ENCODE measurements at regions not wholly inside any gene's neighbourhood (a gene's known extent, or its start where the extent isn't known, plus 50 kb on each side); places are given as distances from the start of the nearest gene placed in this dataset.

DNA sequence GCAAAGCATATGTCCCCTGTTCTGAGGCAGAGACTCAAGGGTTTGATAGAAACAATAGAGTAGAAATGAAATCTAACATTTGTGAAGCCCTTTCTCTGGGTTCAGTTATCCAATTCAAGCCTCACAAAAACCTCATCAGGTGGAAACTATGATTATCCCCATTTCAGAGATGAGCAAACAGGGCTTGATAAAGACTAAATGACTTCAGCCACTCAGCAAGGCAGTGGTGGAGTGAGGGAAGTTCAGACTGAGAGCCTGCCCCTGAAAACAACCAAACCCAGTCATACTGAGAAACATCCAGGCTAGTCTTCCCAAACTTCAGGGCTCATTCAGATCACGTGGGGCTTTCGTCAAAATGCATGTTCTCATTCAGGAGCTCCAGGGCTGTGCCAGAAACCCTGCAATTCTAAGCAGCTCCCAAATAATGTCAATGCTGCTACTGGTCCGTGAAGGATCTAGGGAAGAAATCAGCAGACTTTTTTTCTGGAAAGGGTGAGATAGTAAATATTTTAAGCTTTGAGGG is 109.6 kb upstream of the KIT start:
- DNase-seq: no peak

DNA sequence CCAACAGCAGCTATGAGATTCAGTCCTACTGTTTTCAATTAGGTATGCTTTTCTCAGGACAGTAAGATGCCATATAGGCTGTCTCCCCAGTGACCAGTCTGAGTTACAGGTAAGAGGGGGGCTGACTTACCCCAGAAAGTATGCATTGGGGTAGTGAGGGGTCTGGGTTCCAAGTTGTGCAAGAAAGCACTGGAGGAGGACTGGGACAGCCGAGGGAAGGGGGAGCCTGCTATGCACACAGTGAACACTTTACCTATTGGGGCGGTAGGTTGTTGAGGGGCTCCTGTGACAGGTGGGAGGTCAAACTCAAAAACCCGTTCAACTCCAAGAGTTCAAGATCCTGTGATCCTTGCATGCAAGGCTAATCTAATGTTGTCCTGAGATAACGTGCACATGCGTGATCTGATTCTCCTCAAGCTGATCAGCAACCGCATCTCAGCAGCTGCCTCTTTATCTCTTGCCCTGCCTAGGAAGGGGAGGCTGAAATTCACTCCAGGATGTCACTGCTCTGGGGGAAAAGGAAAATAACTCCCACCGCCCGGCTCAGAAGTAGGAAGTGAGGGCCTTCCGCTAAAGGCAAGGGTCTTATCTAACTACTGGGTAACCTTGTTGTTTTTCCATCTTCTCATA is 108.8 kb upstream of the KIT start:
- DNase-seq: no peak

DNA sequence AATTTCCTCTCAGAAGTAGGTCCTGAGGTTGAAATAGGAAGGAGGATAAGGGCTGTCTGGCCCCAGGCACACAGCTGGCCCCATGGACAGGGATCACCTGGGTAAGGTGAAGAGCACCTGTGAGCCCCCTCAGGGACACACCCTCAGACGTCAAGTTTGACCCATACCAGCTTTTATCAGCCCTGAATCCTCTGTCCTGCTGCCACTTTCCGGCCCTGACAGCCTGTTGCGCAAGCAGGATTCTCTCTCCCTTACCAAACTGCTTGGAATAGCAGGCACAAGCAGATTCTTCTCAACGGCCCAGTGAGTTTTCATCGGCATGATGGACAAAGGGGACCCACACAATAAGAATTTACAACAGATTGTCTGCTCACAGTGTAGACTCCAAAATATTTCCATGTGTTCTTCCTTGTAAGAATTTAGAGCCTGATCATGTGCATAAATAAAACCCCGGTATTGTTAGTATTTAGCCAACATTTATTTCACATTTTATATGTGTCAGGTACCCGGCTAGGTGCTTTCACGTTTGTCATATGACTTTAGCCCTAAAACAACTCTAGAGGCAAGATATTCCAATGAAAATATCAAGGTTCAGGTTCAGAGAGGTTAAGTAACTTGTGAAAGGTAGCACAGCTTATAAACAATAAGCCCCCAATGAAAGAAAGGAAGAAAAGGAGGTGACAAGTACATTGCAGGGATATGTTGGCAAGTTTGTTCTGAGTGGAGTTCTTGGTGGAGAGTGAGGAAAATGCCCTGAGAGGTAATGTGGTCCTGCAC is 107.2 kb upstream of the KIT start:
- DNase-seq: no peak

DNA sequence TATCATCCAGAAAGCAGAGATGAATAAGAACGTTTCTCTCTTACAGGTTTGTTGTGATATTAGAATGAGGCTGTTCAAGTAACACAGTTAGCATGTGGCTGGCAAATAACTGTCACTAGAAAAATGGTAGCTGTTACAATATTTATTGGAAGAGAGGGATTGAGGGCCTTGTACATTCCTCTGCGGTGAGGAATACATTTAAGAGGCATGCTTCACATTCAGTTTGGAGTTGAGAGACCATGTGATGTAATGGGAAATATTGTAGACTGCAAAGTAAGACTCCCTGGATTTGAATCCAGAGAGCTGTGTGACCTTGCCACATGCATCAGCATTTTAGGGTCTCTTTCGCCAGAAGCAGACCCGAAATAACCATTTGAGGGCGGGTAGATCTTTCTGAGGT is 104.8 kb upstream of the KIT start:
- DNase-seq: no peak

DNA sequence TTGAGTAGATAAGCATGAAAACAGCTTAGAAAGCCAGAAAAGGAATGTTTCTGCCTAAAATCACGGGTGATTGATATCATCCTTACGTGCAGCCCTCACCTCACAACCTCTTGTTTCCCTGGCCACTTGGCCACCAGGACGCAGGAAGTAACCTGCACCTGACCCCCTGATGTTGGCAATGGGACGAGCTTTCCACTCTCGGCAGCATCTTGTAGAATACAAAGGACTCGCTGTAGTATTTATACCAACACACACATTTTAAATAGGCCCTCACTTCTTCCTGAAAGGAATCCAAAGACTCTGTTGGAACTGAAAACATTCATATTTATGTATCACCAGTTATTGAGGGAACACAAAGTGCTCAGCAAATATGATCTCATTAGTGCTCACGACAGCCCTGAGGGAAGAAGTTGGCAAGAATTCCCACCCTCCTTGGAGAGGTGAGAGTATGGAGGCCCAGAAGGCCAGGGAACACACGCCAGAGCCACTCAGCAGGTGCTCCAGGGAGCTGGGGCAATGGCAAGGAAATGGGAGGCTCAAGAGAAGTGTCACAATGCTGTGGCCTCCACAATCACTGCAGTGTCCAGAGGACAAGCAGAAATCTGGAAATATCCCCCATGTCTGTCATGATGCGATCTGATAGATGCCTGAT is 103.3 kb upstream of the KIT start:
- no peak for DNase-seq

DNA sequence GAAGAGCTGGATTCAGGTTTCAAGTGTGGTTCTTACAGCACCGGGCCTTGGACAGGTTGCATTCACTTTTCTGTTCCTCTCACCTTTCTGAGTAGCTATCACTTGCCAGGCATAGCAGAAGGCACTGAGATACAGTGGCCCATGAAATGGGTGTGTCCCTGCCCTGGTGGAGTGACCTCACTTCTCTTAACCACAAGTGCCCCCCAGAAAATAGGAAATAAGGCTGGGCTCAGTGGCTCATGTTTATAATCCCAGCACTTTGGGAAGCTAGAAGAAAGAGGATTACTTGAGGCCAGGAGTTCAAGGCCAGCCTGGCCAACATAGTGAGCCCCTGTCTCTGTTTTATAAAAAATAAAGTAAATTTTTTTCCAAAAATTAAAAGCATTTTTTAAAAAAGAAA is 101.7 kb upstream of the KIT start:
- no peak for DNase-seq

DNA sequence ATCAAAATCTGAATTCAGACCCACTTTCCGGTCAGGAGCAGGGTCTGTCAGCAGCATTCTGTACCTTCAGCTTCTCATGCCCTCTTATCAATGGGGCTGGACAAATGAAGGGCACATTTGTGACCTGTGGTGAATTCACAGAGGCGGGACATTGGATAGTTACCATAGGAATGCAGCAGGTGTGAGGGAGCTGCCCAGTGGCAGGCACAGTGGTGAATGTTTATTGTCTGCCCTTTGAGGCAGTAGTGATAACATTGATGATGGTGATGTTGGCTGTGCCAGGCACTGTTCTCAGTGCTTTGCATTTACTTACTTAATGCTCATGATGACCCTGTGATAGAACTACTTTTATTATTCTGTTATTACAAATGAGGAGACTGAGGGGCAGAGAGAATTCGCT is 101.2 kb upstream of the KIT start:
- no peak for DNase-seq

DNA sequence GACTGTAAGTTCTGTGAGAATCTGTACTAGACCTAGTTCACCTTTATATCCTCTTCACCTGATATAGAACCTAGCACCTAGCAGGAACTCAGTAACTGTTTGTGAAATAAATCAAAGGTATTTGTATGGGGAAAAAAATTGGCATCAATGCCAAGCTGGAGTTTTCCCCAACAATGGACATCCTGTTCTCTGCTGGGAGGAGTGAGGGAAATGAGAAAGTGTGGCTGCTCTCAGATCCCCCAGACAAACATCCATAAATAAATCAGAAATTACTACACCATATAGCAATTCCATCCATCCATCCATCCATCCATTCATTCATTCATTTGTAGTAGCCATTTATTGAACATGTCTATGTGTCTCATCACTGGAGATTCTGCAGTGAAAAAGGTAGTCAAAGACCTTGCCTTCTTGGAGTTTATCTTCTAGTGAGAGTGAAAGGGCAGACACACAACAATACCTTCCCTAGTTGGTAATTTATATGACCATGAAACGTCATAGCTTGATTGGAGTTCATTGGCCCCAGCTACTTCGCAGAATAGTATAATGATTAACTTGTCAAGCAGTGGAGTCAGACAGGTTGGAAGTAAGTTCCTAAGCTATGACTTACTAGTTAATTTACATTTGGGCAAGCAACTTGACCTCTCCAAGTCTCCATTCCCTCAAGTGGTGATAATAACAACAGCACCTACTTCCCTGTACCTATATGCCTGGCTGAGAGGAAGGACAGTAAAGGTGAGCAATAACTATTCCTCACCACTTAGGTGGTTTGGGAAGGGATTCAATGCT is 98.7 kb upstream of the KIT start:
- no peak for DNase-seq

DNA sequence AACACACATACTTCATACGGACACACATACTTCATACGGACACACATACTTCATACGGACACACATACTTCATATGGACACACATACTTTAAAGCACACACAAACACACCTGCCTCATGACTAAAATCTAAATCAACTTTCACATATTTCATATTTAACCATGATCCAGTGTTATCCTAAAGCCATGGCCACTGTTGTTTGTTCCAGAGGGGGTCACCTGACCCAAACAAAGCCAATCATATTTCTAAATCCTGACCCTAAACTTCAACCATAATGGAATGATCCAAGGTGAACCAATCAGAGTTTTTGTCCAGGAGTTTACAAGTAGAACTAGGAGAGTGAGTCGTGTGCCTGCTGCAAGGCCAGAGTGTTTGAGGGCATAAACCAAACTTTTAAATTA is 97.2 kb upstream of the KIT start:
- DNase-seq: no peak

DNA sequence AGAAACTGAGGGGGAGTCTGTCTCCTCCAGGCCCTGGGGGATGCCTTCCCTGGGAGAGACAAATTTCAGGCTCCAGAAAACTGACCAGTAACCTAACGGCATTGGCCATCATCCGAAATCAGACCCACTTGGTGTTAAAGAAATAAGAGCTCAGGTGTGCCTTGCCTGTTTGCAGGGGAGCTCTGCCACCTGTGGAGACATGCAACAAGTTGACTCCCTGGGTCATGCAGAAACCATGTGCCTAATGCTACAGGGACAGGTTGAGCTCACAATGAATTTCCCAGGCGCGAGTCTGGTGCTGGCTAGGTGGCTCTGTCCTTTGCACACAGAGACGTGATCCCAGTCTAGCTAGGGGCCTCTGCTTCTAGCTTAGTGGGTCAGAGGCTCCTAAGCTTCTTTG is 95.8 kb upstream of the KIT start:
- DNase-seq: no peak

DNA sequence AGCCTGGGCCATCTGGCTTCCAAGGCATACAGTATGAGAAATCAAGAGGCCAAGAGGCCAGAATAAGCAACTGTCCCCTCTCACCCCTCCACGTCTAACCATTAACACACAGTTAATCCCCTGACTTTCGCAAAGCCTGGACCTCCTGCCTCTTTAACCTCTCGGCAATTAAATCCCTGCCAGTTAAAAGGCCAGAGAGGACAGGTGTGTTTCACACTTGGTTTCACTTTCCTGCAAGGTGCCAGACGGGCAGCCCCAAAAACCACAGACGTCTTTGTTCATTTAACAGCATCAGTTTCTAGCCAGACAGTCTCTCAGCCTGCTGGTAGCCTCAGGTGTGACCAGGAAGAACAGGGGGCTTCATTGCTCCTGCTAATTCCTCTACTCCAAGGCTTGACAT is 91.1 kb upstream of the KIT start:
- no peak for DNase-seq

DNA sequence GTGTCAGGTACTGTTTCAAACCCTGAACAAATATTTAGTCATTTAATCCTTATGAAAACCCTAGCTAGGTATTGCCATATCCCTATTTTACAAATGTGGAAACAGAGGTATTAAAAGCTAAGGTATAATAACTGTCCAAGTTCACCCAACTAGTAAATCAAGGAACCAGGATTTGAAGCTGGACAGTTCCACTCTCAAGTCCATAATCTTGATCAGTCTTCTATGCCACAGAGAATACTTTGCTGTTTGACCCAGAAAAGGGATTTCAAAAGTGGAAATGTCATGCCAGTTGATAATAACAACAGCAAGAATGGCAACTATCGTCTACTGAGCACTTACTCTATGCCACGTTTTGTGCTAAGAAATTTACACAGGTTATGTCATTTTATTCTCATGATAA is 90.4 kb upstream of the KIT start:
- DNase-seq: no peak

DNA sequence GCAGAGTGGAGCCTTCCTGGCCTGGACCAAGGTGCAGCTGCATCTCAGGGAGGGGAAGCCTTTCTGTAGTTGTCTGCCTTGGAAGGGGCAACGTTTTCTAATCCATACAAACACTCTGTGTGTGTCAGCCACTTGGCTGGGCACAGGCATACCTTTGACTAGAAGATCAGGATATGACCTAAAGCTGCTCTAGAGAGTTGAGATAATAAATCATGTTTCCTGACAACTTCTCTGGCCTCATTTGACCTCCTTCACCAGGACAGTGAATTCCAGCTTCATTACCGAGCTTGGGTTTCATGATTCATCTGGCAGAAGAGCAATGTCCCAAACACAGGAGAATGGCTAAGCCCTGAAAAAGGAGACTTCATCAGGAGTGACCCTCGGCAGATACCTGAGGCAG is 89.6 kb upstream of the KIT start:
- no peak for DNase-seq

DNA sequence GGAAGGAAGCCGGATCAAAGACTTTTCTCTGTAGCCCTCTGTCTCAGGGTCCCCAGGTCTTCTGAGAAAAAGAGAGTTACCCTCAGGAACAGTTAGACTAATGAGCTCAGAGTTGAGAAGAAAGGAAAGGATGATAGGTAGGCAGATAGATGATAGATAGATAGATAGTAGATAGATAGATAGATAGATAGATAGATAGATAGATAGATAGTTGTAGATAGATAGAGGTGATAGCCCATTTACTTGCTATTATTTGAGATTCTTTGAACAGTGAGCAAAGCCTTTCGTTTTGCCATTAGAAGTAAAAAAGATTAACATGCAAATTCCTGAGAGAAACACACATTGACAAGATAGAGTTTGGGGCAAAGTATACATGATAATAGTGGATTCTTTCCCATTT is 86.9 kb upstream of the KIT start:
- no peak for DNase-seq

DNA sequence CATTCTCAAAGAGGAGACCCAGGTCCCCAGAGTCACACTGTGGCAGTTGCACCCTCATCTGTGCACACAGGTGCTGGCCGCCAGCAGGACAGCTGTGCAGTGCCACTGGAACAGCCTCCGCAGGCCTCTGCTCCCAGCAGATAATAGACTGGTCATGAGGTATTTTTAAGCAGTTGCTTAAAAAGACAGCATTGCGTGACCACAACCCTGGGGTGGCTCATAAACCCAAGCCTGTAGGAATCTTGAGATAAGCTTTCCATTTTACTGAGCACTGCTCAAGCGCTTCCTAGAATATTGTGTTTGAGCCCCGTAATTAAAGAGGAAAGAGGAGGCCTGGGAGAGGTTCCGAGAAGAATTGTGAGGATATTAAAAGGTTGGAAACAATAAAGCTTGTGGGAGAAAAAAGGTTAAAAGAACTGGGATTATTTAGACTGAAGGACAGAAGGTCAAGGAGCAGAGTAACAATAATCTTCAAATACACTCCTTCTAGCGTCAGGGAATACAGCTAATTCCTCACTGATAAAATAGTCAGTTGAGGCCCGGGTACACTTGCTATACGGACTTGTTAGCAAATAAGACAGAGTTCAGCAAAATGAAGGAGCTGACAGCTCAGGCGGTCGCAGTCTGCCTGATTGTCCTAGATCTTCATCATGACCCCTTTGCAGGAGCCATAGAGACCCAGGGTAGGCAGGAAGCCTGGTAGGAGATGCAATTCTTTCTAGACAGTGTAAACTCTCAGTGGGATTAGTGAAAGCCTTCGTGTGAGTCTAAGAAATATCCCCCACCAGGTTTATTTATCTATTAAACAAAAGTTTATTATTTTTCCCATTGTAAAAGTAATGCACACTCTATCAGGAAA is 86.2 kb upstream of the KIT start:
- DNase-seq: no peak

DNA sequence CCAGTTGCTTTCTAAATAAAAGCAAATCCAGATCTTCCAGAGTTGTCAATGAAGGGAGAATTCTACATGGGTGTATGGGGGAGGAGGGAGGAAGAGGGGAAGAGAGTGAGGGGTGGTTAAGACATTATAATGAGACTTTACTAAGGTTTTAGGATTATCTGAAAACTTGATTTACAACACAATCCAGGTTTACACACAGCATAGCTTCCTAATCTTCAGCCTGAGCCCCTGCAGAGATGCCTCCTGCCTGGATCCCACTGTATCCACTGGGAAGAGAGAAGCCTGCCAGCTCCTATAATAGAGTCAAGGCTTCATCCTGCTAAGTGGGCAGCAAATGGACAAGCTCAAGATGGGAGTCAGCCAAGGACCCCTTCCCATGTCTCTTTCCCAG is 85.6 kb upstream of the KIT start:
- no peak for DNase-seq

DNA sequence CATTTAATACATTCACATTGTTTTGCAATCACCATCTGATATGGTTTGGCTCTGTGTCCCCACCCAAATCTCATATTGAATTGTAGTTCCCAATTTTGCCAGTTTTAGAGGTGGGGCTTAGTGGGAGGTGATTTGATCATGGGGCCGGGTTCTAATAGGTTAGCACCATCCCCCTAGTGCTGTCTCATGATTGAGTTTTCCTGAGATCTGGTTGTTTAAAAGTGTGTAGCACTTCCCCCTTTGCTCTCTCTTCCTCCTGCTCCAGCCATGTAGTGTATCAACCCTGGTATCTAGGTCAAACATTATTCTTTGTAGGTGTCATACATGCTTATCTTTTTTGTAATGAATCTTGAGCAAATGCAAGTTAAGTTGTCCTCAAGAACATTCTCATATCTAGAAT is 83.3 kb upstream of the KIT start:
- no peak for DNase-seq

DNA sequence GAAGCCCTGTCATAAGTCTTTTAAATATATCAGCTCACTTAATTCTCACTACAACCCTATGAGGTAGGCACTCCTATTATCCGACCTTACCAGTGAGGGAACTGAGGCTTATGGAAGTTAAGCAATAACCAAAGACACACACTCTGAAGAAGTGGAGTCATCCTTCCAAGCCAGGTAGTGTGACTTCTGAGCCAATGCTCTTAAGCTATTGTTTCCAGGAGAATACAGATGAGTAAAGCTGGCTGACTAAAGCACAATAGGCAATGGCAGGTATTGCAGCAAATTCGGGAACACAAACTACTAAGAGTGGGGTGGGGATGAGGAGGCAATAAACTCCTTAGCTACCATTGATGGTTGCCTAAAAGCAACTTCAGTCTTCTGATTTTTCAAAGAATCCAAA is 81.8 kb upstream of the KIT start:
- no peak for DNase-seq

DNA sequence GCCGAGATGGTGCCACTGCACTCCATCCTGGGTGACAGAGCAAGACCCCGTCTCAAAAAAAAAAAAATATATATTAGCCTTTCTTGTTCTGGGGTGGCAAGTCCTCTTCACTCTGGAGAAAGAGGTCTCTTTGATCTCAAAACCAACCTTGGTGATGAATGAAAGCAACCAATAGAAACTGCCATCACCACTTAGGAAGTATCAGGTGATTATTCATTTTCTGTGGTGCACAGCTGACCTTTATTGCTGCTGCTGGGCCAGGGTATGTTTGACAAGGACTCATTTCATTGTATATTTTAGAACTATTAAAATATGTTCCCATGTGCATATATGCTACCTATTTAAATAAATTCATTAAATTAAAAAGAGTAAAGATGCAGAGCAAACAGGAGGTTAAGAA is 76.0 kb upstream of the KIT start:
- DNase-seq: no peak

DNA sequence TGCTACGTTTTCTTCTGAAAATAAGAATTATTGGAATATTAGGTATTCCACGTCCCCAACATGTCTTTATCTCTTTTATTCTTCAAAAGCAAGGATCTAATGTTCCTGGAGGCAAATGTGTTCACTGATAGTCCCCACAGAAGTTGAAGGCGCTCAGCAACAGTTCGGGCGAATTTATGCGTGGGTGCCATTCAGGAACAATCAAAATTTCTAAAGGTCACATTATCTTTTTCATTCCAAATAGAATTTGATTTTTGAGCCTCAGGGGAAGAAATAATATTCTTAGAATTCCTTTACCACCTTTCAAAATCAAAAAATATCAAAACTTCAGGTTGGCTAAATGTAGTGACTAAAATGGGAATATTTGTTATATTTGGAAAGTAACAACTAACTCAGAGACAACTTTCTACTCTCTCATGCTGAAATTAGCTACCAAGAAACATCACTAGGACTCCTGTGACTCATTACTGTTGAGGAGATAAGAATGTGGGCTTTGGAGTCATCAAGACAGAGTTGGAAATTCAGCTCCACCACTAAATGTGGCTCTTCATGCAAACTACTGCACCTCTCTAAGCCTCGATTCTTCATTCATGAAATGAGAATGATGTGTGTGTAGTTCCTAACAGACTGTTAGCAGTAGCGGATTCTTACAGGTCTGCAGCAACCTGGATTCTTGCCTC is 72.3 kb upstream of the KIT start:
- no peak for DNase-seq

DNA sequence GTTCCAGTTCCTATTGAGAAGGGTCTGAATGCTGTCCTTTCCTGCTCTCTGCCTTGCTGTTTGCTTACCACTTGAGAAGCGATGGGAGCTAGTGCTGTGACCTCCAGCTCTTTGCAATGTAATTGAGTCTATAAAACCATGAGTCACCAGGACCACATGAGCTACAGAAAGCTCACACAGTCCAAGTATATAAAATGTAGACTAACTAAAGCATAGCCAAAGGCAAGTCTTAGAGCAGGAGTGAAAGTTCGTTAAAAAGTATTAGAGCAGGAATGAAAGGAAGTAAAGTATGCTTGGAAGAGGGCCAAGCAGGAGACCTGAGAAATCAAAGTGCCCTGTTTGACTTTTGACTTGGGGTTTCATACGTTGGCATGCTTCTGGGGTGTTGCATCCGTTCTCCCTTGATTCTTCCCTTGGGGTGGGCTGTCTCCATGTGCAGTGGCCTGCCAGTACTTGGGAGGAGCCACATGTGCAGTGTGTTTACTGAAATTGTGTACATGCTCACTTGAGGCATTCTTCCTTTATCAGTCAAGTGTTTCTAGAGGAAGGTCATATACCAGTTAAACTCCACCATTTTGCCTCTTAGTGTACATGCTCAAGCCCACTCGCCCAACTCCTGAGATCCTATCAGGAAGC is 71.3 kb upstream of the KIT start:
- no peak for DNase-seq

All from CD4-positive, alpha-beta T cell treated with Interleukin-15 for 1 hour (primary cell).